ENCODE measurements at regions not wholly inside any gene's neighbourhood (a gene's known extent, or its start where the extent isn't known, plus 50 kb on each side); places are given as distances from the start of the nearest gene placed in this dataset.

DNA sequence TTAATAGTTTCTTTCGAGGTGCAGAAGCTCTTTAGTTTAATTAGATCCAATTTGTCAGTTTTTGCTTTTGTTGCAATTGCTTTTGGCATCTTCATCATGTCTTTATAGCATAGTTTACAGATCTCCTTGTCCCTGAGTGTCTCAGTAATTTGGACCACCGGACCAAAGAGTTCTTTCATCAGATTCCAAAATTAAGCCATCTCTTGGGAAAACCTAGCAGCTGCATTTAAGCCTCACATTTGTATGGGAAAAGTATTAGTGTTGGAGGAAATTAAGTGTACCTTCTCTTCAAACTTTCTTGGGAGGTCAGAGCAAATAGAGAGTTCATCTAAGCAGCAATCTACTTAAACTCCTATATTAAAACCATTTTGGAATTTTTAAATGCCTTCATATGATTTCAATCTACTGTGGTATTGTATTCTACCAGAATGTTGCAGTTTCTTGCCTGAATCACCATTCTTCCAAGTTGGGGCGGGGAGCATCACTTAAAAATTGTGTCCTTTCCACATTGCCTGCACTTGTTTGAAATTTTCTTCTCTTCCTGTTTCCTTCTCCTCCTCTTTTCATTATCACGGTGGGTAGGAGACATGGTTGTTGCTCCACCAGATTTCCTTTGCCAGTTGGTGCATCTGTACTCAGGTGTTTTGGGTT is 97.3 kb upstream of the DAB2 start:
- intact Hi-C loops (cut with DNase I), result no loop called here
- no peaks in the 10 kb centered on the region for H3K36me3 ChIP-seq (ENCODE audit: control insufficient read depth in 2 of 3, insufficient read depth in 3 of 3, low read length in 3 of 3)
- FAIRE-seq, result no peak
- TF ChIP-seq, protein P1, sequence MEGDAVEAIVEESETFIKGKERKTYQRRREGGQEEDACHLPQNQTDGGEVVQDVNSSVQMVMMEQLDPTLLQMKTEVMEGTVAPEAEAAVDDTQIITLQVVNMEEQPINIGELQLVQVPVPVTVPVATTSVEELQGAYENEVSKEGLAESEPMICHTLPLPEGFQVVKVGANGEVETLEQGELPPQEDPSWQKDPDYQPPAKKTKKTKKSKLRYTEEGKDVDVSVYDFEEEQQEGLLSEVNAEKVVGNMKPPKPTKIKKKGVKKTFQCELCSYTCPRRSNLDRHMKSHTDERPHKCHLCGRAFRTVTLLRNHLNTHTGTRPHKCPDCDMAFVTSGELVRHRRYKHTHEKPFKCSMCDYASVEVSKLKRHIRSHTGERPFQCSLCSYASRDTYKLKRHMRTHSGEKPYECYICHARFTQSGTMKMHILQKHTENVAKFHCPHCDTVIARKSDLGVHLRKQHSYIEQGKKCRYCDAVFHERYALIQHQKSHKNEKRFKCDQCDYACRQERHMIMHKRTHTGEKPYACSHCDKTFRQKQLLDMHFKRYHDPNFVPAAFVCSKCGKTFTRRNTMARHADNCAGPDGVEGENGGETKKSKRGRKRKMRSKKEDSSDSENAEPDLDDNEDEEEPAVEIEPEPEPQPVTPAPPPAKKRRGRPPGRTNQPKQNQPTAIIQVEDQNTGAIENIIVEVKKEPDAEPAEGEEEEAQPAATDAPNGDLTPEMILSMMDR (IDR thresholded peaks at IDR 0.05; ENCODE audit: borderline replicate concordance, extremely low read depth, insufficient read depth), result no peak
- no peak for DNase-seq
- no peak overlapping the region for H3K27ac ChIP-seq (ENCODE audit: low read depth in 2 of 2, low read length in 2 of 2)
- H3K9ac ChIP-seq (ENCODE audit: low read length in 3 of 3), result no peak overlapping the region
- no peaks in the 10 kb centered on the region for H3K9me3 ChIP-seq (ENCODE audit: control insufficient read depth in 2 of 3, insufficient read depth in 1 of 3, low read length in 3 of 3)
- no peaks in the 10 kb centered on the region for H3K27me3 ChIP-seq (ENCODE audit: control insufficient read depth, insufficient read depth, low read length)
- H3K4me1 ChIP-seq (ENCODE audit: control insufficient read depth in 2 of 3, insufficient read depth in 2 of 3, low read depth in 1 of 3, low read length in 3 of 3), result peaks cover 0 to 7% (median 0%) of the 10 kb centered on the region in 3 donors
- no peak overlapping the region for H3K4me3 ChIP-seq (ENCODE audit: low read length in 3 of 3)

DNA sequence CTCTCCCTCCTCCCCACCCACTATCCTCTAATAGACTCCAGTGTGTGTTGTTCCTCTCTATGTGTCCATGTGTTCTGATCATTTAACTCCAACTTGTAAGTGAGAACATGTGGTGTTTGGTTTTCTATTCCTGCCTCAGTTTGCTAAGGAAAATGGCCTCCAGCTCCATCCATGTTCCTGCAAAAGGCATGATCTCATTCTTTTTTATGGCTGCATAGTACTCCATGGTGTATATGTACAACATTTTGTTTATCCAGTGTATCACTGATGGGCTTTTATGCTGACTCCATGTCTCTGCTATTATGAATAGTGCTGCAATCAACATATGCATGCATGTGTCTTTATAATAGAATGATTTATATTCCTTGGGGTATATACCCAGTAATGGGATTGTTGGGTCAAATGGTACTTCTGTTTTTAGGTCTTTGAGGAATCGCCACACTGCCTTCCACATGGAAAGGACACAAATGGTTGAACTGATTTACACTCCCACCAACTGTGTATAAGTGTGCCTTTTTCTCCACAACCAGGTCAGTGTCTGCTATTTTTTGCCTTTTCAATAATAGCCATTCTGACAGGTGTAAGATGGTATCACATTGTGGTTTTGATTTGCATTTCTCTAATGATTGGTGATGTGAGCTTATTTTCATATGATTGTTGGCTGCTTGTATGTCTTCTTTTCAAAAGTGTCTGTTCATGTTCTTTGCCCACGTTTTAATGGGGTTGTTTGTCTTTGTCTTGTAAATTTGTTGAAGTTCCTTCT is 96.5 kb upstream of the DAB2 start:
- TF ChIP-seq, protein P1 (IDR thresholded peaks at IDR 0.05; ENCODE audit: borderline replicate concordance, extremely low read depth, insufficient read depth), result no peak
- Histone ChIP-seq H3K9me3 (ENCODE audit: control insufficient read depth in 2 of 3, insufficient read depth in 1 of 3, low read length in 3 of 3) (no peaks in the 10 kb centered on the region), H3K4me1 (ENCODE audit: control insufficient read depth in 2 of 3, insufficient read depth in 2 of 3, low read depth in 1 of 3, low read length in 3 of 3) (peaks cover 0 to 7% (median 0%) of the 10 kb centered on the region in 3 donors), H3K4me3 (ENCODE audit: low read length in 3 of 3) (no peak overlapping the region), H3K27me3 (ENCODE audit: control insufficient read depth, insufficient read depth, low read length) (no peaks in the 10 kb centered on the region), H3K9ac (ENCODE audit: low read length in 3 of 3) (no peak overlapping the region), H3K36me3 (ENCODE audit: control insufficient read depth in 2 of 3, insufficient read depth in 3 of 3, low read length in 3 of 3) (no peaks in the 10 kb centered on the region), H3K27ac (ENCODE audit: low read depth in 2 of 2, low read length in 2 of 2) (peak overlapping the region in 1 of 2 donors; percentile 32)
- FAIRE-seq (no peak), DNase-seq (no peak)
- intact Hi-C loops (cut with DNase I), result no loop called here

DNA sequence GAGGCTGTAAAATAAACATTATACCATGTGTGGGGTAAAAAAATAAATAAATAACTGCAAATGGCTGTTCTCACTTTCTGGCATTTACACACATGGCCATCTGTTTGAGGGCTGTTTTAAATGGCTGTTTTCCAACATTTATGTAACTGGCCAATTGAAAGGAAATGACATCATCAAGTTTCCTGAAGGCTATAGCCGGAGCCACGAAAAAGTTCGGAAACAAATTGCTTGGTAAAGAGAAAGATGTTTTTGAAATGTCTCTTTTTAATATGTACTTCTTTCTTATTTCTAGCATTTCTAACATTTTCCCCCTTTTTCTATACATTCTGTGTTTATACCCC is 95.4 kb upstream of the DAB2 start:
- DNase-seq (peak in 2 of 5 donors; percentile 51 to 82), FAIRE-seq (peak; percentile 69)
- intact Hi-C loops (cut with DNase I), result no loop called here
- Histone ChIP-seq H3K9me3 (ENCODE audit: control insufficient read depth in 2 of 3, insufficient read depth in 1 of 3, low read length in 3 of 3) (no peaks in the 10 kb centered on the region), H3K27ac (ENCODE audit: low read depth in 2 of 2, low read length in 2 of 2) (peak overlapping the region; percentile 32 to 66), H3K9ac (ENCODE audit: low read length in 3 of 3) (no peak overlapping the region), H3K36me3 (ENCODE audit: control insufficient read depth in 2 of 3, insufficient read depth in 3 of 3, low read length in 3 of 3) (no peaks in the 10 kb centered on the region), H3K4me1 (ENCODE audit: control insufficient read depth in 2 of 3, insufficient read depth in 2 of 3, low read depth in 1 of 3, low read length in 3 of 3) (peaks cover 0 to 7% (median 0%) of the 10 kb centered on the region in 3 donors), H3K4me3 (ENCODE audit: low read length in 3 of 3) (peak overlapping the region in 1 of 3 donors; percentile 4), H3K27me3 (ENCODE audit: control insufficient read depth, insufficient read depth, low read length) (no peaks in the 10 kb centered on the region)
- TF ChIP-seq, protein P1 (IDR thresholded peaks at IDR 0.05; ENCODE audit: borderline replicate concordance, extremely low read depth, insufficient read depth), result no peak
